ENCODE measurements at regions not wholly inside any gene's neighbourhood (a gene's known extent, or its start where the extent isn't known, plus 50 kb on each side); places are given as distances from the start of the nearest gene placed in this dataset. TPM values are rescaled to one million over a fixed set of nuclear protein-coding genes. Genes with fewer than 3 reads are reported as not detected.

GRCh38 chr22:10781571-10782403 lies 4746.2 kb upstream of the OR11H1 start:
- Histone ChIP-seq H3K36me3 (ENCODE audit: control insufficient read depth in 4 of 4, insufficient read depth in 4 of 4, low read length in 4 of 4) (no peaks in the 10 kb centered on the region), H3K27ac (ENCODE audit: low read depth in 1 of 2, low read length in 1 of 2) (no peak overlapping the region), H3K4me1 (ENCODE audit: control insufficient read depth in 5 of 5, insufficient read depth in 5 of 5, low read length in 5 of 5) (no peaks in the 10 kb centered on the region), H3K9ac (ENCODE audit: insufficient read depth in 1 of 2, low read length in 2 of 2) (no peak overlapping the region), H3K27me3 (ENCODE audit: control insufficient read depth in 3 of 3, insufficient read depth in 3 of 3, low read length in 2 of 3) (no peaks in the 10 kb centered on the region), H3K9me3 (ENCODE audit: control insufficient read depth in 4 of 4, insufficient read depth in 3 of 4, low read length in 3 of 4) (peaks cover 0 to 33% (median 12%) of the 10 kb centered on the region in 4 donors), H3K4me3 (no peak overlapping the region)
- no peak for DNase-seq
- WGBS, 2 donors, result 71 to 78% methylated on average over 10 of the region's 10 CpGs
- no peak for ATAC-seq (ENCODE audit: insufficient read depth, low FRiP score)
- no peak for TF ChIP-seq CTCF (IDR thresholded peaks at IDR 0.05; ENCODE audit: control extremely low read depth, extremely low read depth)

Small RNAs in the stretch of these regions (small RNA-seq; reads per million reads assigned to genes)
- gene RF00004 (ENCODE audit: low replicate concordance), result not detected
